BJ (cell line): ENCODE measurements at regions not wholly inside any gene's neighbourhood (a gene's known extent, or its start where the extent isn't known, plus 50 kb on each side); places are given as distances from the start of the nearest gene placed in this dataset.
A peak's percentile ranks its signal among the peaks of the same experiment; 100 is the strongest.

Experiments
- CTCF ChIA-PET: fragments of 350-600 bp; formaldehyde crosslinking; extraction: SDS; loops from one replicate; lab custom pipeline; 2021; ENCODE audit warnings: antibody characterized with exemption, inconsistent platforms; lab: Yijun Ruan, JAX
- POLR2A ChIA-PET: fragments of 300-600 bp; sonication (Branson Sonifier 250); formaldehyde crosslinking; extraction: SDS; loops from one replicate; lab custom pipeline; 2021; ENCODE audit warnings: antibody characterized with exemption; lab: Charles Lee
- DNase-seq: peaks from one replicate; pipeline ENCODE4 v3.0.0-alpha.2; 2011; ENCODE audit warnings: low read depth
- H3K27me3 ChIP-seq: 2 replicates; pipeline ENCODE4 v1.6.0; 2011; ENCODE audit warnings: low read length; ENCODE audit not compliant: control insufficient read depth, insufficient read depth
- H3K36me3 ChIP-seq: 2 replicates; pipeline ENCODE4 v1.5.1; 2011; ENCODE audit warnings: low read length; ENCODE audit not compliant: control insufficient read depth, insufficient read depth
- H3K4me3 ChIP-seq: 2 replicates; pipeline ENCODE4 v1.5.1; 2011; ENCODE audit warnings: low read depth, mild to moderate bottlenecking, control low read depth, low read length
- CTCF ChIP-seq: IDR thresholded peaks from 2 replicates; pipeline ENCODE4 v1.5.1; 2011; ENCODE audit warnings: low read depth, mild to moderate bottlenecking, control low read depth, inconsistent platforms, low read length, moderate library complexity; ENCODE audit not compliant: insufficient read depth

GRCh38 chr6:144619966-144620365 lies 334.8 kb downstream of the UTRN start:
- CTCF ChIA-PET: interaction anchor here (0.7 kb wide), 1 partner anchor 9 kb away, joined by 3 read pairs; no protein-coding TSS in a partner anchor
- Histone ChIP-seq H3K36me3 (no peaks in the 10 kb centered on the region), H3K27me3 (no peaks in the 10 kb centered on the region), H3K4me3 (no peak overlapping the region)
- no peak for TF ChIP-seq CTCF
- peak; percentile 4 for DNase-seq
- POLR2A ChIA-PET: no interaction called here

- POLR2A ChIA-PET: no interaction called here
- CTCF ChIA-PET: no interaction called here
Measured at GRCh38 chr6:144621332-144621731, 336.2 kb downstream of the UTRN start.

GRCh38 chr6:144624246-144624645 lies 339.1 kb downstream of the UTRN start:
- Histone ChIP-seq H3K4me3 (no peak overlapping the region), H3K36me3 (no peaks in the 10 kb centered on the region), H3K27me3 (no peaks in the 10 kb centered on the region)
- POLR2A ChIA-PET: no interaction called here
- CTCF ChIA-PET: no interaction called here
- no peak for DNase-seq
- no peak for TF ChIP-seq CTCF

More at GRCh38 chr6:144621332-144621731, 336.2 kb downstream of the UTRN start:
- Histone ChIP-seq H3K27me3 (no peaks in the 10 kb centered on the region), H3K4me3 (no peak overlapping the region), H3K36me3 (no peaks in the 10 kb centered on the region)
- DNase-seq: no peak
- no peak for TF ChIP-seq CTCF

- ChIA-PET CTCF (no interaction called here), POLR2A (no interaction called here)
- no peak for DNase-seq
- no peak overlapping the region for H3K4me3 ChIP-seq
- TF ChIP-seq CTCF: no peak
- no peaks in the 10 kb centered on the region for H3K27me3 ChIP-seq
- no peaks in the 10 kb centered on the region for H3K36me3 ChIP-seq
Measured at GRCh38 chr6:144624716-144625115, 339.6 kb downstream of the UTRN start.

- DNase-seq: no peak
- Histone ChIP-seq H3K27me3 (no peaks in the 10 kb centered on the region), H3K36me3 (no peaks in the 10 kb centered on the region), H3K4me3 (no peak overlapping the region)
- ChIA-PET POLR2A (interaction anchor here (0.7 kb wide), 1 partner anchor 163 kb away, joined by 4 read pairs; no protein-coding TSS in a partner anchor), CTCF (no interaction called here)
- no peak for TF ChIP-seq CTCF
Measured at GRCh38 chr6:144630857-144631256, 345.7 kb downstream of the UTRN start.
